H1 (cell line): ENCODE measurements at regions not wholly inside any gene's neighbourhood (a gene's known extent, or its start where the extent isn't known, plus 50 kb on each side); places are given as distances from the start of the nearest gene placed in this dataset.
"Not testable (repeated sequence)": the region's sequence is repeated elsewhere in the genome, so short reads cannot be mapped to it uniquely, and the experiment has no call there.

Experiments used
- CTCF ChIA-PET: fragments of 300-600 bp; sonication (Branson Sonifier 250); formaldehyde crosslinking; loops from one replicate; lab custom pipeline; 2021; ENCODE audit not compliant: partially characterized antibody; lab: Charles Lee
- POLR2A ChIA-PET: fragments of 300-600 bp; sonication (Branson Sonifier 250); formaldehyde crosslinking; loops from one replicate; lab custom pipeline; 2021; ENCODE audit warnings: inconsistent platforms; ENCODE audit not compliant: partially characterized antibody; lab: Charles Lee
- DNase-seq, 2 experiments: peaks; one replicate each; pipeline versions ENCODE4 v3.0.0 to v3.0.0-alpha.2; 2010 to 2022; ENCODE audit warnings: low spot score in 2 of 2, low read depth in 1 of 2, mixed read lengths in 1 of 2
- FAIRE-seq: peaks from 2 replicates; lab custom pipeline; 2011; peaks lifted over from hg19 to GRCh38; lab: Jason Lieb, UNC
- H2AFZ ChIP-seq: 2 replicates; pipeline ENCODE4 v1.8.1; 2012; ENCODE audit warnings: low read length, inconsistent platforms
- H2AK5ac ChIP-seq: 2 replicates; pipeline ENCODE4 v1.6.1; 2013; ENCODE audit warnings: low read depth, low read length
- H2BK120ac ChIP-seq: replicated peaks from 2 replicates; pipeline ENCODE3; 2013; ENCODE audit warnings: low read depth, low read length, inconsistent platforms
- H2BK12ac ChIP-seq: 2 replicates; pipeline ENCODE4 v1.6.1; 2013; ENCODE audit warnings: low read depth, low read length
- H2BK15ac ChIP-seq: 2 replicates; pipeline ENCODE4 v1.6.1; 2013; ENCODE audit warnings: low read length
- H2BK20ac ChIP-seq: 2 replicates; pipeline ENCODE4 v1.6.1; 2013; ENCODE audit warnings: low read length
- H2BK5ac ChIP-seq: 2 replicates; pipeline ENCODE4 v1.6.1; 2013; ENCODE audit warnings: low read depth, low read length
- H3K14ac ChIP-seq: 2 replicates; pipeline ENCODE4 v1.6.1; 2013; ENCODE audit warnings: inconsistent platforms; ENCODE audit not compliant: insufficient read length
- H3K18ac ChIP-seq: 2 replicates; pipeline ENCODE4 v1.6.1; 2013; ENCODE audit warnings: low read length; ENCODE audit errors: extremely low read depth
- H3K23ac ChIP-seq: 2 replicates; pipeline ENCODE4 v1.6.1; 2013; ENCODE audit warnings: inconsistent platforms; ENCODE audit not compliant: insufficient read length
- H3K23me2 ChIP-seq: 2 replicates; pipeline ENCODE4 v1.6.1; 2013; ENCODE audit warnings: low read depth, low read length
- H3K27ac ChIP-seq: 2 replicates; pipeline ENCODE4 v1.6.1; 2011; ENCODE audit warnings: low read depth, low read length, inconsistent platforms
- H3K27me3 ChIP-seq, 4 experiments: replicated peaks in 1 of 4; 1 replicate in 1 of 4; 2 replicates in 3 of 4; pipeline versions ENCODE4 v1.6.1 to v1.8.1; 2011 to 2013; ENCODE audit warnings: low read length in 3 of 4, mild to moderate bottlenecking in 3 of 4, inconsistent platforms in 2 of 4, mixed read lengths in 2 of 4, moderate library complexity in 1 of 4; ENCODE audit not compliant: control insufficient read depth in 3 of 4, insufficient read depth in 3 of 4; ENCODE audit errors: extremely low read depth in 1 of 4
- H3K36me3 ChIP-seq, 4 experiments: 2 replicates each; pipeline versions ENCODE4 v1.6.1 to v1.8.1; 2011 to 2013; ENCODE audit warnings: mild to moderate bottlenecking in 4 of 4, low read length in 3 of 4, moderate library complexity in 2 of 4, control low read depth in 1 of 4, inconsistent platforms in 1 of 4; ENCODE audit not compliant: insufficient read depth in 4 of 4, control insufficient read depth in 2 of 4
- H3K4ac ChIP-seq: replicated peaks from 2 replicates; pipeline ENCODE3; 2013; ENCODE audit warnings: low read length, low read depth, mixed read lengths, inconsistent platforms; ENCODE audit not compliant: insufficient read length
- H3K4me1 ChIP-seq, 4 experiments: replicated peaks in 1 of 4; 1 replicate in 1 of 4; 2 replicates in 3 of 4; pipeline versions ENCODE4 v1.6.1 to v1.8.1; 2011 to 2013; ENCODE audit warnings: low read length in 3 of 4, inconsistent platforms in 2 of 4, mixed read lengths in 1 of 4; ENCODE audit not compliant: insufficient read depth in 4 of 4, control insufficient read depth in 3 of 4
- H3K4me2 ChIP-seq, 2 experiments: 2 replicates each; pipeline versions ENCODE4 v1.6.1 to v1.8.1; 2011 to 2013; ENCODE audit warnings: low read depth in 2 of 2, low read length in 2 of 2, control low read depth in 1 of 2, inconsistent platforms in 1 of 2, mild to moderate bottlenecking in 1 of 2; ENCODE audit not compliant: insufficient read depth in 1 of 2
- H3K4me3 ChIP-seq, 4 experiments: fragments of 200-600, 300-600 bp in 1 of 4; sonication (generic), shearing (Covaris generic), sonication (Bioruptor Twin) in 1 of 4; 2 replicates each; pipeline versions ENCODE4 v1.5.1 to v1.8.1; 2011 to 2016; ENCODE audit warnings: low read length in 4 of 4, low read depth in 3 of 4, control low read depth in 2 of 4, inconsistent platforms in 2 of 4, mild to moderate bottlenecking in 2 of 4, mixed read lengths in 1 of 4, moderate library complexity in 1 of 4; ENCODE audit not compliant: insufficient read depth in 2 of 4; ENCODE audit errors: extremely low read depth in 1 of 4
- H3K56ac ChIP-seq: replicated peaks from 2 replicates; pipeline ENCODE3; 2013; ENCODE audit warnings: low read depth, mild to moderate bottlenecking, mixed read lengths, low read length, inconsistent platforms; ENCODE audit not compliant: insufficient read length
- H3K79me1 ChIP-seq: 2 replicates; pipeline ENCODE4 v1.6.1; 2013; ENCODE audit warnings: low read depth, low read length, control low read depth
- H3K79me2 ChIP-seq, 2 experiments: 2 replicates each; pipeline versions ENCODE4 v1.6.1 to v1.8.1; 2012 to 2013; ENCODE audit warnings: low read length in 2 of 2, mild to moderate bottlenecking in 2 of 2, inconsistent platforms in 1 of 2; ENCODE audit not compliant: insufficient read depth in 2 of 2, control insufficient read depth in 1 of 2
- H3K9ac ChIP-seq, 4 experiments: replicated peaks in 1 of 4; 1 replicate in 1 of 4; 2 replicates in 3 of 4; pipeline versions ENCODE4 v1.6.1 to v1.8.1; 2011 to 2013; ENCODE audit warnings: low read depth in 3 of 4, low read length in 3 of 4, control low read depth in 2 of 4, mild to moderate bottlenecking in 2 of 4, moderate library complexity in 2 of 4, inconsistent platforms in 1 of 4; ENCODE audit errors: extremely low read depth in 1 of 4
- H3K9me3 ChIP-seq, 2 experiments: 2 replicates each; pipeline versions ENCODE4 v1.6.1 to v1.8.1; 2012 to 2013; ENCODE audit warnings: mild to moderate bottlenecking in 2 of 2, moderate library complexity in 2 of 2, control low read depth in 1 of 2, inconsistent platforms in 1 of 2, low read depth in 1 of 2, low read length in 1 of 2, mixed read lengths in 1 of 2; ENCODE audit not compliant: insufficient read depth in 2 of 2
- H4K20me1 ChIP-seq, 2 experiments: replicated peaks in 1 of 2; 2 replicates each; pipeline versions ENCODE3 to v1.8.1; 2011 to 2013; ENCODE audit warnings: inconsistent platforms in 2 of 2, low read length in 2 of 2, mild to moderate bottlenecking in 1 of 2; ENCODE audit not compliant: insufficient read depth in 2 of 2, control insufficient read depth in 1 of 2
- H4K5ac ChIP-seq: 2 replicates; pipeline ENCODE4 v1.6.1; 2013; ENCODE audit warnings: low read length, low read depth, mixed read lengths, inconsistent platforms; ENCODE audit not compliant: insufficient read length
- H4K8ac ChIP-seq: 2 replicates; pipeline ENCODE4 v1.8.0; 2013; ENCODE audit warnings: mild to moderate bottlenecking, moderate library complexity, low read length, inconsistent platforms; ENCODE audit not compliant: insufficient read depth; ENCODE audit errors: extremely low read depth
- H4K91ac ChIP-seq: replicated peaks from 2 replicates; pipeline ENCODE3; 2013; ENCODE audit warnings: low read length, mixed read lengths, inconsistent platforms; ENCODE audit not compliant: insufficient read length
- WGBS, 2 experiments: shearing (Covaris generic) in 1 of 2; methylation state at CpG; one replicate each; pipeline versions ENCODE4 v1.1.6 to v1.1.7; 2013 to 2015; ENCODE audit warnings: low lambda C conversion rate in 2 of 2, mixed read lengths in 2 of 2, inconsistent platforms in 1 of 2, low coverage in 1 of 2, missing lambda C conversion rate in 1 of 2; ENCODE audit not compliant: insufficient replicate concordance in 2 of 2, insufficient coverage in 1 of 2, insufficient read length in 1 of 2; ENCODE audit errors: extremely low coverage in 1 of 2, missing lambda C conversion rate in 1 of 2; 5-methylcytosine and 5-hydroxymethylcytosine counted together

GRCh38 chr5:103966295-103966694, 403.7 kb upstream of the NUDT12 start:
- H3K27me3 ChIP-seq, H3K23ac ChIP-seq, H3K9ac ChIP-seq, H2AFZ ChIP-seq, H3K9me3 ChIP-seq, H3K14ac ChIP-seq, H3K27ac ChIP-seq, H2BK120ac ChIP-seq, H3K4ac ChIP-seq, H3K79me1 ChIP-seq, H3K4me1 ChIP-seq, DNase-seq, H2BK20ac ChIP-seq, H3K79me2 ChIP-seq, H3K36me3 ChIP-seq, POLR2A ChIA-PET, H2BK15ac ChIP-seq, H3K4me2 ChIP-seq, H3K18ac ChIP-seq, H4K5ac ChIP-seq, H3K56ac ChIP-seq, H4K8ac ChIP-seq, H4K91ac ChIP-seq, H3K4me3 ChIP-seq, H2AK5ac ChIP-seq, H4K20me1 ChIP-seq, H3K23me2 ChIP-seq, FAIRE-seq, H2BK12ac ChIP-seq, H2BK5ac ChIP-seq: not testable (repeated sequence)
- CTCF ChIA-PET: interaction anchor here (1.1 to 1.6 kb wide), 2 partner anchors 10 to 20 kb away, joined by 3 to 4 read pairs; no protein-coding TSS in a partner anchor
- 97% methylated on average over 17 of the region's 25 CpGs; no CpG with 5 or more reads in 1 of the 2 experiments for WGBS, 2 experiments
